Activated CD4-positive, alpha-beta T cell treated with anti-CD3 and anti-CD28 coated beads, Interleukin-10, Interleukin-2, amounts not matched to agents 100 ng/mL and 50 ng/mL, durations not matched to agents 16 hours and 8 hours (primary cell): ENCODE measurements at regions not wholly inside any gene's neighbourhood (a gene's known extent, or its start where the extent isn't known, plus 50 kb on each side); places are given as distances from the start of the nearest gene placed in this dataset.

Experiments
- DNase-seq: peaks from one replicate; pipeline ENCODE4 v3.0.0-alpha.2; 2020

DNA sequence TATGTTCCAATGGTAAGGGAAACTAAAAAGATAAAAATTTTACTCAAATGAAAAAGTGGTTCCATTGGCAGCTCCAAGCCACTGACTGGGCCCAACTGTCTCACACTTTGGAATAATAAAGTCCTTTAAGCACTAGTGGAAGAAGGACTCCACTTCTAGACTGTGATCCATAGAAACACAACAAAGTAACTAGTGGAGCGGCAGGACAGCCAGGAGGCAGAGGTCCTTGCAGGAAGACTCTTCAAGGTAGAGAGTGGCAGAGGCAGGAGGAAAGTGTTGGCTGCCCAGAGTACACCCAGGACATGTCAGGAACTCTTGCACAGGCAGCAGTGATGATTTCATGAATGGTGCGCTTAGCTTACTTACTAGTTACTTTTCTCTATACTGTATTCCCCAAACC lies 65.0 kb upstream of the CCN6 start:
- DNase-seq = no peak

DNA sequence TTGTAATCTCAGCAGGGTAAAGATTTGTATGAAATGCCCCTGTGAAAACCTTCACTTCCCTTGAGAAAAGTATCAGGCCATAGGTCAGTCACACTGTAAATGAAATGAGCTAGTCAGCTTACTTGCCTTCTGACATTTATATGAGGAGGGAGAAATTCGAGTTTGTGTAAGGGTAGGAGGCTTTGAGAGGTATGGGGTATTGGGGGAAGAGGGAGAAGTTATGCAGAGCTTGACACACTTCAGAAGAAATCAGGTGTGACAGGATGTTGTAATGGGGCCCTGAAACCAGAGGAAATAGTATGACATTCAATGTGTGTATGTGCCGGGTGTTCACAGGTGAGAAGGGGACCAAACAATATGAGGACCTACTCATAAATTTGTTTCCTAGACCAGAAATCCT lies 64.2 kb upstream of the CCN6 start:
- peak; percentile 48 for DNase-seq

DNA sequence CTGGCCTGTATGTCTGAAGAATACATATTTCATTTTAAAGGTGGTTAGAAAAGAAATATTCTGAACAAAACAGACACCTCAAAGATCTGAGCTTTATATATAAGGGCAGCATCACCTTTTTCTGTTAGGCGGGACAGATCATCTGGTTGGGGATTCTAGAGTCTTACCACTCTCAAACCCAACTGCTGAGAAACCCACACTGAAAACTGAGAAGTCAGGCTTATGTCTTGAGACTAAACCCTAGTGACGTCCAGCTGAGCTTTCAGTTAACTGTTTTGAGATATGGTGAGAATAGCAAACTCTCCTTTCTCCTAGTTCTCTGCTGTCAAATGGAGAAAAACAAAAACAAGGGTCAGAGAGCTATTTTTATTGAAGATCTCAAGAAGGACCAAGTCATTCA lies 63.7 kb upstream of the CCN6 start:
- peak; percentile 39 for DNase-seq

DNA sequence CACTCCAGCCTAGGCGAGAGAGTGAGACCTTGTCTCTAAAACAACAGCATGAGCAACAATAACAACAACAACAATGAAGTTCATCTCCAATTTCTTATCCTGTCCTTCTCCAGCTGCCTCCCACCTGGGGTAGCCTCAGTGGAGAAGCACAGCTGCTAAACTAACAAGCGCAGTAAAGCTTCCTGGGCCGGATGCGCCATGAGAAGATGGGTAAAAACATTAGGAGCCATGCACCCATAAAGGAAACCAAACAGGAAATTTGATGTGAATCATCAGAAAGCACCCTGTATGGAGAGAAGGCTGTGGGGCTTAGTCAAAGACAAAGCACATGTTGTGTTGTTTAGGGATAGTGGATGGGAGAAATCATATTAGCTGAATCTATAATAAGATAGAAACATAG lies 61.1 kb upstream of the CCN6 start:
- peak; percentile 89 for DNase-seq

DNA sequence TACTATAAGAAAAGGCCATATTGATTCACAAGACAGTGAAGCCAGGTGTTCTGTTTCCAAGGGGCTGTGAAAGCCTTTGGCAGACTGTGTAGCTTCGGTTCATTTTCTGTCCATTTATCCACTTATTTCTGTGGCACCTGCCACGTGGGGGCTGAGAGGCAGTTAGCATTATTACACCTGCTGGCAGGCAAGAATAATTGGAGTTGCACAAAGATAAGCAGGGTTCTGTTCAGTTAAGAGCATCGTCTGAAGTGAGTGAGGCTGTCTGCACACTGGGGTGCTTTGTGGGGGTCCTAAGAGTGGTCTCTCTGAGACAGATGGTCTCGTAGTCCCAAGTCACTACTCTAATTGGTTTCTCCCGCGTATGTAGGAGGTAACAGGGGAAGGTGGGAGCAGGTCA lies 60.6 kb upstream of the CCN6 start:
- DNase-seq = no peak

DNA sequence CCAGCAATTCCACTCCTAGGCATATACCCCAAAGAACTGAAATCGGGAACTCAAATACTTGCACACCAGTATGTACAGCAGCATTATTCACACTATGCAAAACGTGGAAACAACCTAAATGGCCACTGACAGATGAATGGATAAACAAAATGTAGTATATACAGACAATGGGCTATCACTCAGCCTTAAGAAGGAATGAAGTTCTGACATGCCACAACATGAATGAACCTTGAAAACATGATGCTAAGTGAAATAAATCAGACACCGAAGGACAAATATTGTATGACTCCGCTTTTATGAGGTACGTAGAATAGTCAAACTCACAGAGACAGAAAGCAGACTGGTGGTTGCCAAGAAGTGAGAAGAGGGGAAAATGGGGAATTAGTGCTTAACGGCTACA lies 59.1 kb upstream of the CCN6 start:
- no peak for DNase-seq

DNA sequence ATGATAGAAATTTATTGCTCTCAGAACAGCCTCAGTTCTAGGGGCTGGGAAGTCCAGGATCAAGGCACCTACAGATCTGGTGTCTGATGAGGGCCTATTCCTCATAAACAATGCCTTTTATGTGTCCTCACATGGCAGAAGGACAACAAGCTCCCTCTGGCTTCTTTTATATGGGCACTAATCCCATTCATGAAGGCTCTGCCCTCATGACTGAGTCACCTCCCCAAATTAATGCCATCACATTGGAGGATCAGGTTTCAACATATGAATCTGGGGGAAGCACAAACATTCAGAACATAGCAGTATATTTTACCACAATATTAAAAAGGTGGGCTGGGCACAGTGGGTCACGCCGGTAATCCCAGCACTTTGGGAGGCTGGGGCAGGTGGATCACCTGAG lies 58.5 kb upstream of the CCN6 start:
- no peak for DNase-seq

DNA sequence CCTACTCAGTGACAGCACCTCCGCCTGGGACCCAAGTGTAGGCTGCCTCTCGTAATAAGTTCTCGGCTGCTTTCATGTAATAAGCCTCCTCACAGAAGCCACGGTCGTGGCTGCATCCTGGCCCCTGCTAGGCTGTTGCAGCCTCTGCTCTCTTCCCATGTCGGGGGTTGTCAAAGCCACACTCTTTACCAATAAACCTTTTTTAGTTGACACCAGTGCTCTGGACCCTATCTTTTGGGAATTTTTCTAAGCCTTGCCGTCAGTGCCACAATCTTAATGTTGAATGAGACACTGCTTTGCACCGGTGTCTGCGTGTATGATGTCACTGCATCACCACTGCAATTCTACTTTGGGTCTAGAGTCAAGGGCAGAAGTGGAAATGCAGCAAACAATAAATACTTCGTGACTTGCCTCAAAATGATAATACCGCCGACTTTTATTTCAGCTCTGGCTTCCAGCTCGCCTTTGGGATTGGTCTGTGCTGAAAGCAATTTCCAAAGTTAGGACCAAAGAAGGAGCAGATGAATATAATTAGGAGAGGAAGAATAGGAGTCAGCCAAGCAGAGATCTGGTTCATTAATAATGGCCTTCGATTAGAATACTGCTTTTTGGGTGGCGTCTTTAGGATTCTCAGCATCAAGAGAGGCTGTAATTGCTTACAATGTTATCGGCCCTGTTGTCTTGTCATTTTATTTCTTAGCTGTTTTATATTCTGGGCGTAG lies 57.6 kb upstream of the CCN6 start:
- DNase-seq = no peak

DNA sequence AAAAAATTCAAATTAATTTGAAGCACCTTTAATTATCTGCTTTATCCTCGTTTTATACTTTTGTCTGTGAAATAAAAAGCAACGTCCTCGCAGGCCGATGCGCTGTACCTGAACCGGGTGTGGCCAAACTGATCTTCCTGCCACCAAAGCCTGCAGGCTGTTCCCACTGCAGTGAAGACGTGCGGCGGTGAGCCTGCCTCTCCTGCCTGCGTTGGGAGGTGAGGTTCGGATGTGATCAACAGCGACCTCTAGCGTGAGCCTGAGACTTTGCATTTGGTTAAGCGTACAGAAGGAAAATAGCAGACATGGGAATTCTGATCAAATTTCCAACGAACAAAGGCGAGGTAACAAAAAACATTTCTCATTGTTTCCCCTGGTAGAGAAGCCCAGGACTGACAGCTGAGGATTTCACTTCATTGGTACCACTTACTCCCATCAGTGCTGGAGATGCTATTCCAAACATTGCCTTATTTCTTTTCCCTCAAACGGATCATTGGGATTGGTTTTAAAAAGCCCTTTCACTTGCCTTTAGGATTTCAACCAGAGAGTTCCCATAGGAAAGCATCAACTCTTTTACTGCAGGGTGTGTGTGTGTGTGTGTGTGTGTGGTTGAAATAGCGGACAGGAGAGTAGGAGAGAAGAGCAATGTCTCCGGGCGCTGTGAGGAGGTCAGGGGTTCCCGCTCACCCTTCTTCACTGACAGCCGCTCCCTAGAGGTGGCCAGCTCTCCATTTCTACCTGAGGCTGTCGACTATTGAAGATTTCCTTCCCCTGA lies 56.6 kb upstream of the CCN6 start:
- DNase-seq = peak; percentile 88

DNA sequence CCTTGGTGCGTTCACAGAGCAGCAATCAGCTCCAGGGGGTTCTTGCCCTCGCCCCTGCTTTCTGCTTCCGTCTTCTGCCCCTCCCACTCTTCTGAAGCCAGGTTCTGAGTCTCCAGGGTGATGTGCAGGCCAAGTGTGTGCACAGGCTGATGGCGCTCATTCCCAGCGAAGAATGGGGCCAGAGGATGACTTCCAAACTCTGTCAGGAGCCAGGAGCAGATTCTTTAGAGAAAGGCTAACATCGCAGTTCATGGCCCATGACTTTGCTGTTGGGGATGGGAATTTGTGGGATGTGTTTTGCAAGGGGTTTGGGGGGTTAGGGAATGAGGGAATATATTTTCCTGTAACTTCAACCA lies 56.1 kb upstream of the CCN6 start:
- DNase-seq = no peak

DNA sequence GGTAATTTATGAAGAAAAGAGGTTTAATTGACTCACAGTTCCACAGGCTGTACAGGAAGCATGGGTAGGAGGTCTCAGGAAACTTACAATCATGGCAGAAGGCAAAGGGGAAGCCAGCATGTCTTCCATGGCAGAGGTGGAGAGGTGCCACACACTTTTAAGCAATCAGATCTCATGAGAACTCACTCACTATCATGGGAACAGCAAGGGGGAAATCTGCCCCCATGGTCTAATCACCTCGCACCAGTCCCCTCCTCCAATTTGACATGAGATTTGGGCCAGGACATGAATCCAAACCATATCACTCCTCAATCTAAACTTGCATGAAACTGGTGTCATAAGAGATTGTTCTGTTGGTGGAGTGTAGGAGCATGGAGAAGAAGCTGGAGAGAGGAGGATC lies 51.6 kb upstream of the CCN6 start:
- DNase-seq = no peak
